Tibial nerve (tissue), 4 donors: ENCODE measurements at regions not wholly inside any gene's neighbourhood (a gene's known extent, or its start where the extent isn't known, plus 50 kb on each side); places are given as distances from the start of the nearest gene placed in this dataset.

Experiments
- DNase-seq, 2 donors: peaks; one replicate each; pipeline ENCODE4 v3.0.0-alpha.2; 2019; ENCODE audit warnings: low spot score in 2 of 2
- H3K27ac ChIP-seq, 4 donors: fragments of 200-600 bp; sonication (generic) in 3 of 4; one replicate each; pipeline ENCODE4 v1.5.1; 2017 to 2019; ENCODE audit warnings: mild to moderate bottlenecking in 1 of 4
- H3K27me3 ChIP-seq, 2 donors: fragments of 200-600 bp; sonication (generic) in 1 of 2; one replicate each; pipeline versions ENCODE4 v1.5.1 to v1.6.0; 2017 to 2019
- H3K36me3 ChIP-seq, 3 donors: fragments of 200-600 bp; sonication (generic); one replicate each; pipeline ENCODE4 v1.5.1; 2018 to 2019
- H3K4me1 ChIP-seq, 4 donors: fragments of 200-600 bp; sonication (generic) in 3 of 4; one replicate each; pipeline ENCODE4 v1.5.1; 2017 to 2019
- H3K4me3 ChIP-seq, 4 donors: fragments of 200-600 bp; sonication (generic) in 3 of 4; one replicate each; pipeline ENCODE4 v1.5.1; 2017 to 2019; ENCODE audit warnings: mild to moderate bottlenecking in 1 of 4, moderate library complexity in 1 of 4
- H3K9me3 ChIP-seq, 4 donors: fragments of 200-600 bp; sonication (generic) in 3 of 4; one replicate each; pipeline ENCODE4 v1.5.1; 2017 to 2019
- EP300 ChIP-seq, 2 donors: sonication (generic); formaldehyde crosslinking; IDR thresholded peaks; one replicate each; pipeline ENCODE4 v1.6.1; 2017; ENCODE audit warnings: antibody characterized with exemption in 2 of 2, mild to moderate bottlenecking in 1 of 2
- POLR2A ChIP-seq, 2 donors: fragments of 450-650 bp; IDR thresholded peaks; one replicate each; pipeline ENCODE4 v1.6.1; 2017; ENCODE audit warnings: antibody characterized with exemption in 2 of 2, mild to moderate bottlenecking in 2 of 2, moderate library complexity in 2 of 2
- WGBS, 2 donors: methylation state at CpG; one replicate each; pipeline ENCODE4 v1.1.5; 2018; 5-methylcytosine and 5-hydroxymethylcytosine counted together
- TF ChIP-seq, protein P1 (sequence below), 5 experiments: fragments of 200-600 bp in 3 of 5; fragments of 450-650 bp in 2 of 5; sonication (generic) in 3 of 5; IDR thresholded peaks; one replicate each; pipeline ENCODE4 v1.5.1; 2016 to 2019; ENCODE audit warnings: antibody characterized with exemption in 5 of 5, mild to moderate bottlenecking in 3 of 5, moderate library complexity in 2 of 5

DNA sequence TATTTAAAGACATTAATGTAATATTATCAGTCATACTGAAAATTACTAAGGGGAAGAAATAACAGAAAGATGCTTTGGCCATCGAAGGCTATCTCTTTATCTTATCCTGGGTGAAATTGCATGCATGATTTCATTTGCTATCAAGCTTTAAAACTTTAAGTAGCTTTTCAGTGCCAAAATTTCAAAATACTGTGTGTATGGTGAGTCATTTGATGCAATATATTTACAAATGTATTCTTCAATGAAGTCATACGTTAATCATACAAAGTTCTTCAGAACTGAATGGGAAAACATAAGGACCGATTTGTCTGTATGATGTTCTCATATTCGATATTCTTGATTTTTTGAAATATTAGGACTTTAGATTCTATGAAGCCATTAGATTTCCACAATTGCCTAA is 1295.8 kb upstream of the AGA start:
- Histone ChIP-seq H3K4me3 (no peak overlapping the region), H3K9me3 (no peaks in the 10 kb centered on the region), H3K27me3 (no peaks in the 10 kb centered on the region), H3K27ac (no peak overlapping the region), H3K4me1 (no peaks in the 10 kb centered on the region), H3K36me3 (no peaks in the 10 kb centered on the region)
- WGBS, 2 donors, result 75 to 82% methylated on average over 4 of the region's 4 CpGs
- TF ChIP-seq EP300 (IDR thresholded peaks at IDR 0.05), result no peak
- TF ChIP-seq, protein P1, sequence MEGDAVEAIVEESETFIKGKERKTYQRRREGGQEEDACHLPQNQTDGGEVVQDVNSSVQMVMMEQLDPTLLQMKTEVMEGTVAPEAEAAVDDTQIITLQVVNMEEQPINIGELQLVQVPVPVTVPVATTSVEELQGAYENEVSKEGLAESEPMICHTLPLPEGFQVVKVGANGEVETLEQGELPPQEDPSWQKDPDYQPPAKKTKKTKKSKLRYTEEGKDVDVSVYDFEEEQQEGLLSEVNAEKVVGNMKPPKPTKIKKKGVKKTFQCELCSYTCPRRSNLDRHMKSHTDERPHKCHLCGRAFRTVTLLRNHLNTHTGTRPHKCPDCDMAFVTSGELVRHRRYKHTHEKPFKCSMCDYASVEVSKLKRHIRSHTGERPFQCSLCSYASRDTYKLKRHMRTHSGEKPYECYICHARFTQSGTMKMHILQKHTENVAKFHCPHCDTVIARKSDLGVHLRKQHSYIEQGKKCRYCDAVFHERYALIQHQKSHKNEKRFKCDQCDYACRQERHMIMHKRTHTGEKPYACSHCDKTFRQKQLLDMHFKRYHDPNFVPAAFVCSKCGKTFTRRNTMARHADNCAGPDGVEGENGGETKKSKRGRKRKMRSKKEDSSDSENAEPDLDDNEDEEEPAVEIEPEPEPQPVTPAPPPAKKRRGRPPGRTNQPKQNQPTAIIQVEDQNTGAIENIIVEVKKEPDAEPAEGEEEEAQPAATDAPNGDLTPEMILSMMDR (IDR thresholded peaks at IDR 0.05), result no peak
- TF ChIP-seq POLR2A (IDR thresholded peaks at IDR 0.05), result no peak
- no peak for DNase-seq

DNA sequence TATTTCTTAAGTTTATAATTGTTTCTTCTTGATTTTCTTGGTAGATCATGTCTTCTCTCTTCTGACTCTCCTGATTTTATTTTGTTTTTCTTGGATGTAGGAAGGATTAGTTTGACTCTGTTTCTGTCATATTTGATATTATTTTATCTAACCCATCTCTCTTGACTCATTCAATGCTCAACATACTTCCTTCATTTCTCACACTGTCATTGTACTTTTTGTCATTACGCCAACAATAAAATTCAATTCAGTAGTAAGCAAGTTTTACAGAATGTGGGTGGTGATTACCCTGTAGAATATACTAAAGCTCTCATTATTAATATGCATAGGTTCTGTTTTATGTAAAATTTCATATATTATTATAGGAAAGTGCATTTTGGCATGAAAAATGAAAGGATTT is 1303.0 kb upstream of the AGA start:
- no peaks in the 10 kb centered on the region for H3K9me3 ChIP-seq
- H3K36me3 ChIP-seq, result no peaks in the 10 kb centered on the region
- no peaks in the 10 kb centered on the region for H3K4me1 ChIP-seq
- 92 to 96% methylated on average over 1 of the region's 1 CpG for WGBS, 2 donors
- DNase-seq, result no peak
- H3K27me3 ChIP-seq, result no peaks in the 10 kb centered on the region
- no peak overlapping the region for H3K27ac ChIP-seq
- TF ChIP-seq, protein P1 (IDR thresholded peaks at IDR 0.05), result no peak
- TF ChIP-seq EP300 (IDR thresholded peaks at IDR 0.05) (no peak), POLR2A (IDR thresholded peaks at IDR 0.05) (no peak)
- H3K4me3 ChIP-seq, result no peak overlapping the region

DNA sequence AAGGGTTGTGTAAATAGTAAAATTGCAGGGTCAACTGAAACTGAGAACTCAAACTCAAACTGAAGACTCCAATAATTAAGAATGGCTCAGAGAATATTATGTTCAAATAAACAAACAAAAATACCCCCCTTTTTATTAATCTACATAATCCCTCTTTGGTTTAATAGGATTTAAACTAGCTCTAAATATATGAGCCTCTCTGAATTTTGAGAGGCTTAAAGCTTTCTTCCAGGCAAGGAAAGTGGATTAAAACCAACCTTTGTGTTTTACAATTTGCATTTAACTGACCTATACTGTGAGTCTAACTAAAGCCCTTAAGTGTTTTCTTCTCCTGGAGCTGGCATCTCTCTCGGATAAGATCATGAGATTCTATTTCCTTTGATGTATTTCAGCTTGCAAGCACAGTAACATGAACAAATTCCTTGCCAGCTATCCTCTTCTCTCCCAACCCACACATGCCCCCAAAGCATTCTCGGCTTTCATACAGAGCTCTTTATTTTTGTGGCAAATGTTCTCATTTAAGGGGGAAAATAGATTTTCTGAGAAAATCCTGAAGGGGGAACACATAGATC is 1310.8 kb upstream of the AGA start:
- Histone ChIP-seq H3K9me3 (no peaks in the 10 kb centered on the region), H3K36me3 (no peaks in the 10 kb centered on the region), H3K27ac (no peak overlapping the region), H3K4me3 (no peak overlapping the region), H3K4me1 (no peaks in the 10 kb centered on the region), H3K27me3 (no peaks in the 10 kb centered on the region)
- WGBS, 2 donors, result 7 to 14% methylated on average over 2 of the region's 2 CpGs
- DNase-seq, result no peak
- TF ChIP-seq POLR2A (IDR thresholded peaks at IDR 0.05) (no peak), EP300 (IDR thresholded peaks at IDR 0.05) (no peak)
- TF ChIP-seq, protein P1 (IDR thresholded peaks at IDR 0.05), result no peak

DNA sequence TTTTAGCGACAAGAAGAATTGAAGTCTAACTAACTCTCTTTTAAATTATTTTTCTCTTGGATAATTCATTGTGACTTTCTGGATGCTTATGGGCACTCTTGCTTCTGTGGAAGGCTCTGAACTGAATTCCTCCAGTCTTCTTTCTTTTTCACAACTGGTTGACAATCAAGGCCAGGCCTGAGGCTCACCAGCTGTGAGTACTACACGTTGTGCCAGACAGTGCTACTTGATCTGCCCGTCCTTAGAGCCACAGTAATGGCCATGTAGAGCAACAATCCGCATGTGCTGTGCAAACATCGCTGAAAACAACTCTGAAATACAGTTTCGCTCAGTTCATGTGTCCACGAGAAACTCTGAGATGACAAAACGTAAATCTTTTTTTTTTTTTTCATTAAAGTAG is 1336.3 kb upstream of the AGA start:
- no peaks in the 10 kb centered on the region for H3K4me1 ChIP-seq
- H3K9me3 ChIP-seq, result no peaks in the 10 kb centered on the region
- 75 to 76% methylated on average over 8 of the region's 8 CpGs for WGBS, 2 donors
- no peak overlapping the region for H3K4me3 ChIP-seq
- no peaks in the 10 kb centered on the region for H3K36me3 ChIP-seq
- TF ChIP-seq, protein P1 (IDR thresholded peaks at IDR 0.05), result no peak
- TF ChIP-seq EP300 (IDR thresholded peaks at IDR 0.05), result no peak
- TF ChIP-seq POLR2A (IDR thresholded peaks at IDR 0.05), result no peak
- H3K27ac ChIP-seq, result no peak overlapping the region
- DNase-seq, result no peak
- H3K27me3 ChIP-seq, result no peaks in the 10 kb centered on the region

DNA sequence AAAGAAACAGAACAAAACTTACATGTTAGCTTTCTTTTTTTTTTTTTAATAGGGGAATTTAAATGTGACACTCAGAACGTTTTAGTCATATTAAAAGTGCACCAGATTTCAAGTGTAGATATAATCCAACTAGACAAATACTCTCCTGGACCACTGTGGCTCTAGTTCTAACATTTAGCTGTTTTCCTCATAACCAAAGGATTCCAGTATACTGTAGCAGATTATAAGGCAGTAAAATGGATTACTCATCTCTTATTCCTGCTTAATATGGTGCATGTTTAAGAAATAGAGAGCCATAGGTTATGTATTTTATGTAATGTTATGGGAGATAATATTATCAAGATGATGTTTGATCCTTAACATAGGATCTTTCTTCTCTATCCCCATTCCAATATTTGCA is 1339.5 kb upstream of the AGA start:
- Histone ChIP-seq H3K27ac (no peak overlapping the region), H3K4me3 (no peak overlapping the region), H3K9me3 (no peaks in the 10 kb centered on the region), H3K4me1 (no peaks in the 10 kb centered on the region), H3K36me3 (no peaks in the 10 kb centered on the region), H3K27me3 (no peaks in the 10 kb centered on the region)
- WGBS, 2 donors, result 23 to 30% methylated on average over 1 of the region's 1 CpG
- TF ChIP-seq EP300 (IDR thresholded peaks at IDR 0.05) (no peak), POLR2A (IDR thresholded peaks at IDR 0.05) (no peak)
- TF ChIP-seq, protein P1 (IDR thresholded peaks at IDR 0.05), result no peak
- DNase-seq, result no peak
